ENCODE measurements at regions not wholly inside any gene's neighbourhood (a gene's known extent, or its start where the extent isn't known, plus 50 kb on each side); places are given as distances from the start of the nearest gene placed in this dataset.
"Not testable (repeated sequence)": the region's sequence is repeated elsewhere in the genome, so short reads cannot be mapped to it uniquely, and the experiment has no call there.

GRCh38 chr10:105586451-105587098 is 945.5 kb downstream of the SORCS3 start:
- Histone ChIP-seq H3K36me3 (ENCODE audit: control insufficient read depth, insufficient read depth, low read length, severe bottlenecking) (no peaks in the 10 kb centered on the region), H3K9ac (ENCODE audit: low read length) (no peak overlapping the region), H3K27me3 (replicated peaks; ENCODE audit: control insufficient read depth, insufficient read depth, low read length) (no peaks in the 10 kb centered on the region), H3K4me1 (ENCODE audit: control insufficient read depth, insufficient read depth, low read length) (no peaks in the 10 kb centered on the region), H3K4me3 (ENCODE audit: low read length) (no peak overlapping the region), H3K9me3 (ENCODE audit: control insufficient read depth, low read length) (no peaks in the 10 kb centered on the region)
- DNase-seq (ENCODE audit: low read depth): no peak

GRCh38 chr10:105585753-105586152 is 944.7 kb downstream of the SORCS3 start:
- Histone ChIP-seq H3K4me1 (ENCODE audit: control insufficient read depth, insufficient read depth, low read length) (no peaks in the 10 kb centered on the region), H3K36me3 (ENCODE audit: control insufficient read depth, insufficient read depth, low read length, severe bottlenecking) (no peaks in the 10 kb centered on the region), H3K27me3 (replicated peaks; ENCODE audit: control insufficient read depth, insufficient read depth, low read length) (no peaks in the 10 kb centered on the region), H3K4me3 (ENCODE audit: low read length) (no peak overlapping the region), H3K9me3 (ENCODE audit: control insufficient read depth, low read length) (no peaks in the 10 kb centered on the region), H3K9ac (ENCODE audit: low read length) (no peak overlapping the region)
- no peak for DNase-seq (ENCODE audit: low read depth)

DNA sequence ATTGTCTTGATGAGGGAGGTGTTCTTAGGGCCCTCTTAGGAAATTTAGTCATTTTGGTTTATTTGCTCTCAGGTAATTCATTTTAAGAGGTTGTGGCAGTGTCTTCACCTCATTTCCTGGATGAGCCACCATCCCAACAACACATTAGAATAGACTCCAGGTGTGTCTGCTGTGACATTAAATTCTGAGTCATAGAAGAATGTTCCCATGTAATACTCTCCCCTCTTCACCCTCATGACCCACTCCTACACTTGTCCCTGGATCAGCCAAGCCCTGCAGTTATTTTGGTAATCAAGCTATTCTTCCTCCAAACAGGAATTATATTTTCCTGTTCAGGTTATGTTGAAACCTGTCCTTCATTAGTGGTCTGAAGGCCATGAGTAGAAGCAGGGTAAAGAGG is 944.1 kb downstream of the SORCS3 start:
- H3K9me3 ChIP-seq (ENCODE audit: control insufficient read depth, low read length): no peaks in the 10 kb centered on the region
- no peak overlapping the region for H3K4me3 ChIP-seq (ENCODE audit: low read length)
- H3K4me1 ChIP-seq (ENCODE audit: control insufficient read depth, insufficient read depth, low read length): no peaks in the 10 kb centered on the region
- DNase-seq (ENCODE audit: low read depth): no peak
- no peak overlapping the region for H3K9ac ChIP-seq (ENCODE audit: low read length)
- H3K36me3 ChIP-seq (ENCODE audit: control insufficient read depth, insufficient read depth, low read length, severe bottlenecking): no peaks in the 10 kb centered on the region
- no peaks in the 10 kb centered on the region for H3K27me3 ChIP-seq (replicated peaks; ENCODE audit: control insufficient read depth, insufficient read depth, low read length)

GRCh38 chr10:105579112-105579511 is 938.0 kb downstream of the SORCS3 start:
- Histone ChIP-seq H3K4me3 (ENCODE audit: low read length) (no peak overlapping the region), H3K4me1 (ENCODE audit: control insufficient read depth, insufficient read depth, low read length) (no peaks in the 10 kb centered on the region), H3K36me3 (ENCODE audit: control insufficient read depth, insufficient read depth, low read length, severe bottlenecking) (no peaks in the 10 kb centered on the region), H3K9me3 (ENCODE audit: control insufficient read depth, low read length) (peaks cover 2% of the 10 kb centered on the region), H3K27me3 (replicated peaks; ENCODE audit: control insufficient read depth, insufficient read depth, low read length) (no peaks in the 10 kb centered on the region), H3K9ac (ENCODE audit: low read length) (no peak overlapping the region)
- no peak for DNase-seq (ENCODE audit: low read depth)

DNA sequence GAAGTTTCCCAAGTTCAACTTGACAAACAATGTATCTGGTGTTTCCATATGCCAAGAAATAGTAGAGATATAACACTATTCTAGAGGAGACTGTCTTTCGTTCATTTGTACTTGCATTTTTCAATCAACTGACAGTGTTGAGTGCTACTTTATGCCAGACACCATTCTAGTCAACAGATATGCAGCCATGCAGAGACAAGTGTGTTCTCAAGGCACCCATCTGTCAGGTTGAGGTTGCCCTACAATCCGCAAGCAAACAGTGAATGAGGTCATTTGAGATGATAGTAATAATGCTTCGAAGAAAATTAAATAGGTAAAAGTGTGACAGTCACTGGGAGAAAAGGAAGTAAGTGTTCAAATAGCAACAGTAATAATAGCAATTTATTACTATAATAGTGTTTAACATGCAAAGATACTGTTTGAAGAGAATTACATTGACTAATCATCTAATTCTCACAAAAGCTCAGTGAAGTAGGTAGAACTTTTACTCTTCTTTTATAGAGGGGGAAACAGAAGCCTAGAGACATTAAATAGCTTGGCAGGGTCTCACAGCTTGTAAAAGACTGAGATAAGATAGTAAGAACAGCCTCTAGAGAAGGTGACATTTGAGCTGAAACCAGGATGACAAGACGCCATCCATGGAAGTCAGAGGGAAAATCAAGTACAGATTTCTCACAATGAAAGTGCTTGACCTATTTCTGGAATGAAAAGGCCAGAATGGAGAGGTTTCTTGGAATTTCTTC is 936.9 kb downstream of the SORCS3 start:
- DNase-seq (ENCODE audit: low read depth): no peak
- Histone ChIP-seq H3K27me3 (replicated peaks; ENCODE audit: control insufficient read depth, insufficient read depth, low read length) (no peaks in the 10 kb centered on the region), H3K9me3 (ENCODE audit: control insufficient read depth, low read length) (peaks cover 2% of the 10 kb centered on the region), H3K36me3 (ENCODE audit: control insufficient read depth, insufficient read depth, low read length, severe bottlenecking) (no peaks in the 10 kb centered on the region), H3K4me1 (ENCODE audit: control insufficient read depth, insufficient read depth, low read length) (no peaks in the 10 kb centered on the region), H3K4me3 (ENCODE audit: low read length) (no peak overlapping the region), H3K9ac (ENCODE audit: low read length) (no peak overlapping the region)

DNA sequence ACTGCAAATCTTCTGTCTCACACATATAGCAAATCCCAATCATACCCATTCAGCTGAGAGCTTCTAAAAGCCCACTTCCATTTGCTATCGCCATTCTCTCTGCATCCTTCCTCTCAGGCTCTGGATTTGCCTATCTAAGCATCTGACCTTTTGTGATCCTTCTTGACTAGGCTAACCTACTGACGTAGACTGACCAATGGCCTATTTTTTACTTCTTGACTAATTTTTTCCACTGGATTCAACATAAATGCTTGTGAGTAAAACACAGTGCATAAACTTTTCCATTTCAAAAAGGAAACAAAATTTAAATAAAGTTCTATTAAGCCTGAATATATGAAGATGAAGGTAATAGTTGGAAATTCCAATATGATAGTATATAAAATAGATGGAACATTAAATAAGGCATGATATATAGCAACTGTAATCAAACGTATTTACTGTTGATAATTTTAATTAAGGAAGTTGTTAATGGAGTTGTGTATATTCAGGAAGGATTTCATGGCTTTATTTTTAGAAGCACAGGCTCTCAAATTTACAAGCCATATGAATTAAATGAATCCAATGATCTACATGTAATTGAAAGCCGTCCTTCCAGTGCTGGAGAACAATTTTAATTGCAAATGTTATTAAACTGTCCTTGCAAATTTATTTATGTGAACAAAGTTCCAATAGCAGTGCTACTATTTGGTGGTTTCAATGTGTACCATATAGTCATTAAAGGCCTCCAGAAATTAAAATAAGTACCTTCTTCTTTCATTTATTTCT is 918.4 kb downstream of the SORCS3 start:
- H3K4me3 ChIP-seq (ENCODE audit: low read length): no peak overlapping the region
- H3K27me3 ChIP-seq (replicated peaks; ENCODE audit: control insufficient read depth, insufficient read depth, low read length): no peaks in the 10 kb centered on the region
- DNase-seq (ENCODE audit: low read depth): no peak
- no peaks in the 10 kb centered on the region for H3K36me3 ChIP-seq (ENCODE audit: control insufficient read depth, insufficient read depth, low read length, severe bottlenecking)
- no peaks in the 10 kb centered on the region for H3K4me1 ChIP-seq (ENCODE audit: control insufficient read depth, insufficient read depth, low read length)
- no peaks in the 10 kb centered on the region for H3K9me3 ChIP-seq (ENCODE audit: control insufficient read depth, low read length)
- no peak overlapping the region for H3K9ac ChIP-seq (ENCODE audit: low read length)

GRCh38 chr10:105550453-105550852 is 909.4 kb downstream of the SORCS3 start:
- H3K4me3 ChIP-seq (ENCODE audit: low read length); H3K9me3 ChIP-seq (ENCODE audit: control insufficient read depth, low read length); H3K36me3 ChIP-seq (ENCODE audit: control insufficient read depth, insufficient read depth, low read length, severe bottlenecking); H3K27me3 ChIP-seq (replicated peaks; ENCODE audit: control insufficient read depth, insufficient read depth, low read length); DNase-seq (ENCODE audit: low read depth); H3K4me1 ChIP-seq (ENCODE audit: control insufficient read depth, insufficient read depth, low read length); H3K9ac ChIP-seq (ENCODE audit: low read length): not testable (repeated sequence)

DNA sequence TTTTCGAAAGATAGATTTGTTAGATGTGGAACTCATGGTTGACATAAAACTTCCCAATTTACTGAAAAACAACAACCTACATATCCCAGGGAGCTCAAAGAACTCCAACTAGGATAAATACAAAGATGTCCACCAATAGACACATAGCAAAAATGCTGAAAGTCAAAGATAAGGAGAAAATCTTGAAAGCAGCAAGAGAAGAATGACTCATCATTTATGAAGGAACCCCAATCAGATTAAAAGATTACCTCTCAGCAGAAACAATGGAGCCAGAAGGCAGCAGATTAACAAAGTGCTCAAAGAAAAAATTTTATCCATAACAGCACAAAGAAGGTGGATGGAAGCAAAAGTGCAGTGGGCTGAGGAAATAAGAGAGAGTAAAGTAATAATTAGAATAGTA is 908.6 kb downstream of the SORCS3 start:
- no peak for DNase-seq (ENCODE audit: low read depth)
- Histone ChIP-seq H3K9me3 (ENCODE audit: control insufficient read depth, low read length) (peaks cover 3% of the 10 kb centered on the region), H3K27me3 (replicated peaks; ENCODE audit: control insufficient read depth, insufficient read depth, low read length) (no peaks in the 10 kb centered on the region), H3K4me1 (ENCODE audit: control insufficient read depth, insufficient read depth, low read length) (no peaks in the 10 kb centered on the region), H3K9ac (ENCODE audit: low read length) (no peak overlapping the region), H3K4me3 (ENCODE audit: low read length) (no peak overlapping the region), H3K36me3 (ENCODE audit: control insufficient read depth, insufficient read depth, low read length, severe bottlenecking) (no peaks in the 10 kb centered on the region)

DNA sequence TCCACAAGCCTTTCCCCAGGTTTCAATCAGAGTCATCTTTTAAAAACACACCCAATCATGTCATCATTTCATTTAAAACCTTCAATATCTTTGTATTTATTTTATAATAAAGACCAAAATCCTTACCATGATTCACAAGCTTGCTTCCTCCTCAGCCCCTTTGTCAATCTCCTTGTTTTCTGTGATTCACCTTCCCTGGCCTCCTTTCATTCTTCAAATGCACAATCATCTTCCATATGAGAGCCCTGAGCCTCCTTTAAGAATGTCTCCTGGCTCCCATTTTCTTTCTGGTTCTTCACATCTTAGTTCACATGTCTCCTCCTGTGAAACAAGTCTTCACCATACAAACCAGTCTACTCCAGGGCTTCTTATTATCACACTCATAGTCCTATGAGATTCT is 904.0 kb downstream of the SORCS3 start:
- Histone ChIP-seq H3K36me3 (ENCODE audit: control insufficient read depth, insufficient read depth, low read length, severe bottlenecking) (no peaks in the 10 kb centered on the region), H3K9ac (ENCODE audit: low read length) (no peak overlapping the region), H3K4me3 (ENCODE audit: low read length) (no peak overlapping the region), H3K27me3 (replicated peaks; ENCODE audit: control insufficient read depth, insufficient read depth, low read length) (no peaks in the 10 kb centered on the region), H3K4me1 (ENCODE audit: control insufficient read depth, insufficient read depth, low read length) (no peaks in the 10 kb centered on the region), H3K9me3 (ENCODE audit: control insufficient read depth, low read length) (peaks cover 3% of the 10 kb centered on the region)
- DNase-seq (ENCODE audit: low read depth): no peak

GRCh38 chr10:105540381-105540780 is 899.3 kb downstream of the SORCS3 start:
- DNase-seq (ENCODE audit: low read depth): peak; percentile 1
- H3K36me3 ChIP-seq (ENCODE audit: control insufficient read depth, insufficient read depth, low read length, severe bottlenecking): no peaks in the 10 kb centered on the region
- no peak overlapping the region for H3K4me3 ChIP-seq (ENCODE audit: low read length)
- H3K4me1 ChIP-seq (ENCODE audit: control insufficient read depth, insufficient read depth, low read length): no peaks in the 10 kb centered on the region
- no peaks in the 10 kb centered on the region for H3K27me3 ChIP-seq (replicated peaks; ENCODE audit: control insufficient read depth, insufficient read depth, low read length)
- H3K9ac ChIP-seq (ENCODE audit: low read length): no peak overlapping the region
- no peaks in the 10 kb centered on the region for H3K9me3 ChIP-seq (ENCODE audit: control insufficient read depth, low read length)

- no peaks in the 10 kb centered on the region for H3K27me3 ChIP-seq (replicated peaks; ENCODE audit: control insufficient read depth, insufficient read depth, low read length)
- H3K9ac ChIP-seq (ENCODE audit: low read length): no peak overlapping the region
- H3K4me3 ChIP-seq (ENCODE audit: low read length): no peak overlapping the region
- H3K4me1 ChIP-seq (ENCODE audit: control insufficient read depth, insufficient read depth, low read length): no peaks in the 10 kb centered on the region
- H3K36me3 ChIP-seq (ENCODE audit: control insufficient read depth, insufficient read depth, low read length, severe bottlenecking): no peaks in the 10 kb centered on the region
- no peak for DNase-seq (ENCODE audit: low read depth)
- H3K9me3 ChIP-seq (ENCODE audit: control insufficient read depth, low read length): no peaks in the 10 kb centered on the region
Measured at GRCh38 chr10:105538874-105539273, 897.8 kb downstream of the SORCS3 start.

Measured in adipocyte (in vitro differentiated cells).